Osteocyte (in vitro differentiated cells): ENCODE measurements at regions not wholly inside any gene's neighbourhood (a gene's known extent, or its start where the extent isn't known, plus 50 kb on each side); places are given as distances from the start of the nearest gene placed in this dataset.

ENCODE experiments used
- DNase-seq: peaks from one replicate; pipeline ENCODE4 v3.0.0; 2021; ENCODE audit warnings: mixed read lengths; ENCODE audit not compliant: unreplicated experiment; ENCODE audit errors: extremely low spot score
- H3K27ac Mint-ChIP-seq: one replicate; pipeline ENCODE4 v1.8.0; 2021; ENCODE audit warnings: mild to moderate bottlenecking, mixed read lengths; ENCODE audit not compliant: unreplicated experiment
- H3K27me3 Mint-ChIP-seq: one replicate; pipeline ENCODE4 v1.8.0; 2021; ENCODE audit warnings: mixed read lengths; ENCODE audit not compliant: unreplicated experiment
- H3K36me3 Mint-ChIP-seq: one replicate; pipeline ENCODE4 v1.8.0; 2021; ENCODE audit warnings: mixed read lengths; ENCODE audit not compliant: unreplicated experiment
- H3K4me1 Mint-ChIP-seq: one replicate; pipeline ENCODE4 v1.8.0; 2021; ENCODE audit warnings: mixed read lengths; ENCODE audit not compliant: unreplicated experiment
- H3K4me3 Mint-ChIP-seq: one replicate; pipeline ENCODE4 v1.8.0; 2021; ENCODE audit warnings: mild to moderate bottlenecking, moderate library complexity, mixed read lengths; ENCODE audit not compliant: unreplicated experiment
- H3K9me3 Mint-ChIP-seq: one replicate; pipeline ENCODE4 v1.8.0; 2021; ENCODE audit warnings: mixed read lengths; ENCODE audit not compliant: unreplicated experiment
- CTCF ChIP-seq: fragments of 200-600 bp; sonication (generic); IDR thresholded peaks from 2 replicates; pipeline ENCODE4 v1.5.0; 2021; ENCODE audit warnings: antibody characterized with exemption, mild to moderate bottlenecking, moderate library complexity

GRCh38 chr15:61798631-61799030, 261.6 kb downstream of the VPS13C start:
- Mint-ChIP-seq H3K4me1 (no peaks in the 10 kb centered on the region), H3K27me3 (peaks cover 7% of the 10 kb centered on the region)

GRCh38 chr15:61796056-61796455, 264.2 kb downstream of the VPS13C start:
- Mint-ChIP-seq H3K27ac (no peak overlapping the region), H3K4me1 (no peaks in the 10 kb centered on the region), H3K27me3 (peaks cover 17% of the 10 kb centered on the region), H3K36me3 (no peaks in the 10 kb centered on the region), H3K9me3 (no peaks in the 10 kb centered on the region), H3K4me3 (no peak overlapping the region)
- no peak for TF ChIP-seq CTCF
- DNase-seq: no peak

More at GRCh38 chr15:61798631-61799030, 261.6 kb downstream of the VPS13C start:
- no peak overlapping the region for H3K4me3 Mint-ChIP-seq
- no peak for DNase-seq
- no peaks in the 10 kb centered on the region for H3K9me3 Mint-ChIP-seq
- TF ChIP-seq CTCF: no peak
- H3K36me3 Mint-ChIP-seq: no peaks in the 10 kb centered on the region
- no peak overlapping the region for H3K27ac Mint-ChIP-seq

- DNase-seq: no peak
- H3K27me3 Mint-ChIP-seq: peaks cover 17% of the 10 kb centered on the region
- no peak overlapping the region for H3K27ac Mint-ChIP-seq
- no peaks in the 10 kb centered on the region for H3K9me3 Mint-ChIP-seq
- H3K4me1 Mint-ChIP-seq: no peaks in the 10 kb centered on the region
- no peak overlapping the region for H3K4me3 Mint-ChIP-seq
- no peaks in the 10 kb centered on the region for H3K36me3 Mint-ChIP-seq
- no peak for TF ChIP-seq CTCF
Measured at GRCh38 chr15:61794881-61795280, 265.4 kb downstream of the VPS13C start.

- no peak for TF ChIP-seq CTCF
- no peaks in the 10 kb centered on the region for H3K36me3 Mint-ChIP-seq
- DNase-seq: no peak
- H3K27ac Mint-ChIP-seq: no peak overlapping the region
- H3K9me3 Mint-ChIP-seq: no peaks in the 10 kb centered on the region
- peaks cover 17% of the 10 kb centered on the region for H3K27me3 Mint-ChIP-seq
- H3K4me3 Mint-ChIP-seq: no peak overlapping the region
- no peaks in the 10 kb centered on the region for H3K4me1 Mint-ChIP-seq
Measured at GRCh38 chr15:61794276-61794675, 266.0 kb downstream of the VPS13C start.

- no peaks in the 10 kb centered on the region for H3K4me1 Mint-ChIP-seq
- H3K9me3 Mint-ChIP-seq: no peaks in the 10 kb centered on the region
- no peaks in the 10 kb centered on the region for H3K36me3 Mint-ChIP-seq
- no peak for TF ChIP-seq CTCF
- peaks cover 6% of the 10 kb centered on the region for H3K27me3 Mint-ChIP-seq
- H3K4me3 Mint-ChIP-seq: no peak overlapping the region
- DNase-seq: no peak
- no peak overlapping the region for H3K27ac Mint-ChIP-seq
Measured at GRCh38 chr15:61784734-61785133, 275.5 kb downstream of the VPS13C start.
